WTC11 (cell line): ENCODE measurements at regions not wholly inside any gene's neighbourhood (a gene's known extent, or its start where the extent isn't known, plus 50 kb on each side); places are given as distances from the start of the nearest gene placed in this dataset.

Experiments
- ATAC-seq: fragments of 200-7000 bp; cut with Tn5 transposase; 2 replicates; pipeline ENCODE4 v1.10.0; 2021; ENCODE audit warnings: mild to moderate bottlenecking, moderate library complexity
- CTCF ChIA-PET: fragments of 300-600 bp; sonication (Branson Sonifier 250); formaldehyde crosslinking; loops from one replicate; lab custom pipeline; 2021; ENCODE audit warnings: antibody characterized with exemption; lab: Charles Lee
- POLR2A ChIA-PET: fragments of 350-600 bp; sonication (Branson Sonifier 250); formaldehyde crosslinking; loops from one replicate; lab custom pipeline; 2021; ENCODE audit warnings: antibody characterized with exemption; lab: Charles Lee
- DNase-seq: peaks from one replicate; pipeline ENCODE4 v3.0.0; 2021; ENCODE audit warnings: low spot score
- H3K27ac Mint-ChIP-seq: 2 replicates; pipeline ENCODE4 v1.8.0; 2021; ENCODE audit warnings: mixed read lengths
- H3K27me3 Mint-ChIP-seq: 2 replicates; pipeline ENCODE4 v1.8.0; 2021; ENCODE audit warnings: low read depth, mild to moderate bottlenecking, moderate library complexity, mixed read lengths
- H3K36me3 Mint-ChIP-seq: 2 replicates; pipeline ENCODE4 v1.8.0; 2021; ENCODE audit warnings: mixed read lengths
- H3K4me1 Mint-ChIP-seq: 2 replicates; pipeline ENCODE4 v1.8.0; 2022; ENCODE audit warnings: mixed read lengths
- H3K4me3 Mint-ChIP-seq: 2 replicates; pipeline ENCODE4 v1.8.0; 2021; ENCODE audit warnings: mild to moderate bottlenecking, moderate library complexity, mixed read lengths
- H3K9me3 Mint-ChIP-seq: 2 replicates; pipeline ENCODE4 v1.8.0; 2021; ENCODE audit warnings: mixed read lengths
- CREB1 ChIP-seq: sonication (generic); formaldehyde crosslinking; IDR thresholded peaks from 2 replicates; pipeline ENCODE4 v1.8.0; 2023; ENCODE audit warnings: mild to moderate bottlenecking, missing genetic modification reagents
- CREM ChIP-seq: sonication (generic); formaldehyde crosslinking; IDR thresholded peaks from 2 replicates; pipeline ENCODE4 v1.8.1; 2022; ENCODE audit warnings: mild to moderate bottlenecking, missing genetic modification reagents, moderate library complexity
- ESRRA ChIP-seq: sonication (generic); formaldehyde crosslinking; IDR thresholded peaks from 2 replicates; pipeline ENCODE4 v1.8.1; 2022; ENCODE audit warnings: mild to moderate bottlenecking, missing genetic modification reagents, borderline replicate concordance
- FOXP4 ChIP-seq: sonication (generic); formaldehyde crosslinking; IDR thresholded peaks from 2 replicates; pipeline ENCODE4 v1.8.0; 2022; ENCODE audit warnings: mild to moderate bottlenecking, missing genetic modification reagents
- IRF2 ChIP-seq: sonication (generic); formaldehyde crosslinking; IDR thresholded peaks from 2 replicates; pipeline ENCODE4 v1.8.0; 2022; ENCODE audit warnings: low read depth, missing genetic modification reagents, borderline replicate concordance
- JUN ChIP-seq: sonication (generic); formaldehyde crosslinking; IDR thresholded peaks from 2 replicates; pipeline ENCODE4 v1.8.0; 2023; ENCODE audit warnings: mild to moderate bottlenecking, missing genetic modification reagents
- MYBL2 ChIP-seq: sonication (generic); formaldehyde crosslinking; IDR thresholded peaks from 2 replicates; pipeline ENCODE4 v1.8.1; 2023; ENCODE audit warnings: mild to moderate bottlenecking, moderate library complexity, missing genetic modification reagents
- NR1H2 ChIP-seq: sonication (generic); formaldehyde crosslinking; IDR thresholded peaks from 2 replicates; pipeline ENCODE4 v1.9.0; 2021; ENCODE audit warnings: mild to moderate bottlenecking, moderate library complexity, missing genetic modification reagents
- NR2C2 ChIP-seq: sonication (generic); formaldehyde crosslinking; IDR thresholded peaks from 2 replicates; pipeline ENCODE4 v1.8.0; 2022; ENCODE audit warnings: mild to moderate bottlenecking, missing genetic modification reagents
- RELA ChIP-seq: sonication (generic); formaldehyde crosslinking; IDR thresholded peaks from 2 replicates; pipeline ENCODE4 v1.8.1; 2022; ENCODE audit warnings: missing genetic modification reagents, mild to moderate bottlenecking, borderline replicate concordance
- RORB ChIP-seq: fragments of 250-450 bp; sonication (Bioruptor Pico); IDR thresholded peaks from 2 replicates; pipeline ENCODE4 v1.9.0; 2021; ENCODE audit warnings: mild to moderate bottlenecking
- SMAD4 ChIP-seq: sonication (generic); formaldehyde crosslinking; IDR thresholded peaks from 2 replicates; pipeline ENCODE4 v1.8.0; 2022; ENCODE audit warnings: mild to moderate bottlenecking, missing genetic modification reagents
- SP1 ChIP-seq: sonication (generic); formaldehyde crosslinking; conservative IDR thresholded peaks from 2 replicates; pipeline ENCODE4 v1.8.1; 2022; ENCODE audit warnings: missing genetic modification reagents
- TCF7 ChIP-seq: sonication (generic); formaldehyde crosslinking; IDR thresholded peaks from 2 replicates; pipeline ENCODE4 v1.8.0; 2022; ENCODE audit warnings: mild to moderate bottlenecking, low read depth, missing genetic modification reagents, moderate library complexity
- ZNF138 ChIP-seq: sonication (generic); formaldehyde crosslinking; conservative IDR thresholded peaks from 2 replicates; pipeline ENCODE4 v1.8.1; 2022; ENCODE audit warnings: mild to moderate bottlenecking, moderate library complexity, missing genetic modification reagents
- ZNF425 ChIP-seq: fragments of 250-450 bp; sonication (Bioruptor Pico); conservative IDR thresholded peaks from 2 replicates; pipeline ENCODE4 v1.9.0; 2021; ENCODE audit warnings: mild to moderate bottlenecking
- TF ChIP-seq, protein P1 (sequence below): fragments of 250-450 bp; sonication (Bioruptor Pico); IDR thresholded peaks from 2 replicates; pipeline ENCODE4 v1.9.0; 2021; ENCODE audit warnings: mild to moderate bottlenecking, borderline replicate concordance
- TF ChIP-seq, protein P2 (sequence below): sonication (generic); formaldehyde crosslinking; IDR thresholded peaks from 2 replicates; pipeline ENCODE4 v1.8.1; 2023; ENCODE audit warnings: mild to moderate bottlenecking, moderate library complexity, missing genetic modification reagents

DNA sequence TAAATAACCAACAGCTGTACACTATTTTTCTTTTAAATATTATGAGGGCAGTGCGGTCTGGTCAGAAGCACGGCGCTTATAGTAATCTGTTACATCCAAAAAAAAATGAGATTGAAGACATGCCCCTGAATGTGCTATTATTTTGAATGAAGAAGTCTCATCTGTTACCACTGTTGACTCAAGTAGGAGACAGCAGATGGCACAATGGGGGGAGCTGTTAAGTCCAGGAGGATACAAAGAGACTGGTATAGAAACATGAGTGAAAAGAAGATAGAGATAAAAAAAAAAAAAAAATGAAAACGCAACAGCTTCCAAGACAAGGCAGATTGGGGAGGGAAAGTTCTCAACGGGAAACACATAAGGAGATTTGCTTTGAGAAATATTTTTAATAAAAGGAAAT lies 425.5 kb upstream of the PKDCC start:
- TF ChIP-seq, protein P1, sequence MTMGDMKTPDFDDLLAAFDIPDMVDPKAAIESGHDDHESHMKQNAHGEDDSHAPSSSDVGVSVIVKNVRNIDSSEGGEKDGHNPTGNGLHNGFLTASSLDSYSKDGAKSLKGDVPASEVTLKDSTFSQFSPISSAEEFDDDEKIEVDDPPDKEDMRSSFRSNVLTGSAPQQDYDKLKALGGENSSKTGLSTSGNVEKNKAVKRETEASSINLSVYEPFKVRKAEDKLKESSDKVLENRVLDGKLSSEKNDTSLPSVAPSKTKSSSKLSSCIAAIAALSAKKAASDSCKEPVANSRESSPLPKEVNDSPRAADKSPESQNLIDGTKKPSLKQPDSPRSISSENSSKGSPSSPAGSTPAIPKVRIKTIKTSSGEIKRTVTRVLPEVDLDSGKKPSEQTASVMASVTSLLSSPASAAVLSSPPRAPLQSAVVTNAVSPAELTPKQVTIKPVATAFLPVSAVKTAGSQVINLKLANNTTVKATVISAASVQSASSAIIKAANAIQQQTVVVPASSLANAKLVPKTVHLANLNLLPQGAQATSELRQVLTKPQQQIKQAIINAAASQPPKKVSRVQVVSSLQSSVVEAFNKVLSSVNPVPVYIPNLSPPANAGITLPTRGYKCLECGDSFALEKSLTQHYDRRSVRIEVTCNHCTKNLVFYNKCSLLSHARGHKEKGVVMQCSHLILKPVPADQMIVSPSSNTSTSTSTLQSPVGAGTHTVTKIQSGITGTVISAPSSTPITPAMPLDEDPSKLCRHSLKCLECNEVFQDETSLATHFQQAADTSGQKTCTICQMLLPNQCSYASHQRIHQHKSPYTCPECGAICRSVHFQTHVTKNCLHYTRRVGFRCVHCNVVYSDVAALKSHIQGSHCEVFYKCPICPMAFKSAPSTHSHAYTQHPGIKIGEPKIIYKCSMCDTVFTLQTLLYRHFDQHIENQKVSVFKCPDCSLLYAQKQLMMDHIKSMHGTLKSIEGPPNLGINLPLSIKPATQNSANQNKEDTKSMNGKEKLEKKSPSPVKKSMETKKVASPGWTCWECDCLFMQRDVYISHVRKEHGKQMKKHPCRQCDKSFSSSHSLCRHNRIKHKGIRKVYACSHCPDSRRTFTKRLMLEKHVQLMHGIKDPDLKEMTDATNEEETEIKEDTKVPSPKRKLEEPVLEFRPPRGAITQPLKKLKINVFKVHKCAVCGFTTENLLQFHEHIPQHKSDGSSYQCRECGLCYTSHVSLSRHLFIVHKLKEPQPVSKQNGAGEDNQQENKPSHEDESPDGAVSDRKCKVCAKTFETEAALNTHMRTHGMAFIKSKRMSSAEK: no peak
- TF ChIP-seq JUN (CRISPR knock-in tag) (no peak), NR2C2 (no peak), MYBL2 (CRISPR knock-in tag) (no peak), TCF7 (CRISPR knock-in tag) (no peak), ZNF425 (no peak)
- no peaks in the 10 kb centered on the region for H3K4me1 Mint-ChIP-seq
- no peak for DNase-seq
- ChIA-PET CTCF (interaction anchor here (0.7 kb wide), 1 partner anchor 766 kb away, joined by 4 read pairs; no protein-coding TSS in a partner anchor), POLR2A (no interaction called here)
- H3K27ac Mint-ChIP-seq: no peak overlapping the region
- no peak overlapping the region for H3K4me3 Mint-ChIP-seq
- H3K36me3 Mint-ChIP-seq: no peaks in the 10 kb centered on the region
- no peaks in the 10 kb centered on the region for H3K27me3 Mint-ChIP-seq
- H3K9me3 Mint-ChIP-seq: peaks cover 3% of the 10 kb centered on the region
- no peak for ATAC-seq

DNA sequence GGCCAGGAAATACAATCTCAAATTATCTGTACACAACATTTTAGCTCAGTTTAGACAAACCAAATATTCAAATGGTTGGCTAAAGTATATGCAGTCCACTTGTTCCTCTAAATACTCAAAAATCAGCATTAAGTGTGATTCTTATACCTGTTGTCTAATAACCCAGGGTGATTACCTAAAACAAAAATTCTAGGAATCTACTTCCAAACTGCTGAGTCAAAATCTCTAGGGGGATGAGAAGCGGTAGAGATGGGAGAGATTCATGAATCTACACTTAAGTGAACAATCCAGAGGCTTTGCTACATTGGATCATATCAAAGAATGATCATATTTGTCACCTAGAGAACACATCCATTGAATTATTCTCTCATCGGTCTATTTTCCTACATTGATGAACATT lies 420.9 kb upstream of the PKDCC start:
- H3K4me3 Mint-ChIP-seq: no peak overlapping the region
- H3K27me3 Mint-ChIP-seq: no peaks in the 10 kb centered on the region
- H3K4me1 Mint-ChIP-seq: no peaks in the 10 kb centered on the region
- no peak for ATAC-seq
- no peaks in the 10 kb centered on the region for H3K36me3 Mint-ChIP-seq
- no peak for DNase-seq
- ChIA-PET CTCF (no interaction called here), POLR2A (no interaction called here)
- peaks cover 3% of the 10 kb centered on the region for H3K9me3 Mint-ChIP-seq
- H3K27ac Mint-ChIP-seq: no peak overlapping the region
- TF ChIP-seq CREM (CRISPR knock-in tag): no peak
- TF ChIP-seq ESRRA (CRISPR knock-in tag): no peak

DNA sequence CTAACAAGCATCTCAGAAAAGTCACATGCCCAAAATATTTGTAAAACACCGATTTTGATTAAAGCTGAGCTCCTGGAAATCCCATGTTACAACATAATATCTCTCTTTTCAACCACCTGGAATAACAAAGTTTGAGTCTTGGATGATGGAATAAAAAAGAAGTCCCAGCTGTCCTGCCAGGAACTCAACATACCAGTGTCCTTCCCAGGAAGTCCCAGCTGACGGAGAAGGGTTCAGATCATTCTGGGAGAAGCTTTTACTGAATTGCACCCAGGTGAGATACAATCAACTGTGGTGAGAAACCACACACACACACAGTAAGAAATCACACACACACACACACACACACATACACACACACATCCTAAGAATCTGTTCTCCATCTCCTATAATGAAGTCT lies 413.1 kb upstream of the PKDCC start:
- DNase-seq (no peak), ATAC-seq (no peak)
- CTCF ChIA-PET: no interaction called here
- Mint-ChIP-seq H3K4me1 (no peaks in the 10 kb centered on the region), H3K9me3 (peaks cover 17% of the 10 kb centered on the region), H3K27me3 (no peaks in the 10 kb centered on the region), H3K4me3 (no peak overlapping the region), H3K27ac (no peak overlapping the region), H3K36me3 (no peaks in the 10 kb centered on the region)
- TF ChIP-seq CREB1 (no peak), SP1 (CRISPR knock-in tag) (no peak), FOXP4 (CRISPR knock-in tag) (no peak), ZNF138 (CRISPR knock-in tag) (no peak), IRF2 (CRISPR knock-in tag) (no peak), SMAD4 (CRISPR knock-in tag) (no peak), RELA (no peak), RORB (no peak), NR1H2 (CRISPR knock-in tag) (no peak)
- TF ChIP-seq, protein P2, sequence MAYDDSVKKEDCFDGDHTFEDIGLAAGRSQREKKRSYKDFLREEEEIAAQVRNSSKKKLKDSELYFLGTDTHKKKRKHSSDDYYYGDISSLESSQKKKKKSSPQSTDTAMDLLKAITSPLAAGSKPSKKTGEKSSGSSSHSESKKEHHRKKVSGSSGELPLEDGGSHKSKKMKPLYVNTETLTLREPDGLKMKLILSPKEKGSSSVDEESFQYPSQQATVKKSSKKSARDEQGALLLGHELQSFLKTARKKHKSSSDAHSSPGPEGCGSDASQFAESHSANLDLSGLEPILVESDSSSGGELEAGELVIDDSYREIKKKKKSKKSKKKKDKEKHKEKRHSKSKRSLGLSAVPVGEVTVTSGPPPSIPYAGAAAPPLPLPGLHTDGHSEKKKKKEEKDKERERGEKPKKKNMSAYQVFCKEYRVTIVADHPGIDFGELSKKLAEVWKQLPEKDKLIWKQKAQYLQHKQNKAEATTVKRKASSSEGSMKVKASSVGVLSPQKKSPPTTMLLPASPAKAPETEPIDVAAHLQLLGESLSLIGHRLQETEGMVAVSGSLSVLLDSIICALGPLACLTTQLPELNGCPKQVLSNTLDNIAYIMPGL (CRISPR knock-in tag): no peak
- POLR2A ChIA-PET: no interaction called here
